GM18909 (cell line): ENCODE measurements at regions not wholly inside any gene's neighbourhood (a gene's known extent, or its start where the extent isn't known, plus 50 kb on each side); places are given as distances from the start of the nearest gene placed in this dataset.
"Not testable (repeated sequence)": the region's sequence is repeated elsewhere in the genome, so short reads cannot be mapped to it uniquely, and the experiment has no call there.

Experiments
- ATAC-seq: cut with Tn5 transposase; IDR thresholded peaks from one replicate; pipeline ENCODE4 v1.9.1; 2021; ENCODE audit warnings: mild to moderate bottlenecking; ENCODE audit not compliant: unreplicated experiment, poor library complexity

- no peak for ATAC-seq
Measured at GRCh38 chr5:145585443-145586148, 249.5 kb downstream of the PRELID2 start.

- ATAC-seq, result no peak
Measured at GRCh38 chr5:145579301-145579700, 255.8 kb downstream of the PRELID2 start.

- no peak for ATAC-seq
Measured at GRCh38 chr5:145574889-145575573, 260.1 kb downstream of the PRELID2 start.

- ATAC-seq, result no peak
Measured at GRCh38 chr5:145568581-145568980, 266.6 kb downstream of the PRELID2 start.

- ATAC-seq, result no peak
Measured at GRCh38 chr5:145562931-145563330, 272.2 kb downstream of the PRELID2 start.

- no peak for ATAC-seq
Measured at GRCh38 chr5:145558288-145558687, 276.9 kb downstream of the PRELID2 start.

GRCh38 chr5:145557345-145557744 lies 277.8 kb downstream of the PRELID2 start:
- no peak for ATAC-seq

- ATAC-seq, result no peak
Measured at GRCh38 chr5:145554399-145554798, 280.7 kb downstream of the PRELID2 start.

GRCh38 chr5:145553177-145553576 lies 282.0 kb downstream of the PRELID2 start:
- ATAC-seq, result no peak

GRCh38 chr5:145551714-145552113 lies 283.4 kb downstream of the PRELID2 start:
- ATAC-seq, result no peak

GRCh38 chr5:145548097-145548496 lies 287.0 kb downstream of the PRELID2 start:
- no peak for ATAC-seq

GRCh38 chr5:145544401-145544800 lies 290.7 kb downstream of the PRELID2 start:
- ATAC-seq, result no peak

- no peak for ATAC-seq
Measured at GRCh38 chr5:145543968-145544367, 291.2 kb downstream of the PRELID2 start.

- ATAC-seq, result no peak
Measured at GRCh38 chr5:145540375-145540774, 294.8 kb downstream of the PRELID2 start.

GRCh38 chr5:145539201-145539600 lies 295.9 kb downstream of the PRELID2 start:
- ATAC-seq, result no peak

GRCh38 chr5:145536133-145536532 lies 299.0 kb downstream of the PRELID2 start:
- no peak for ATAC-seq

- ATAC-seq, result no peak
Measured at GRCh38 chr5:145531038-145531734, 304.0 kb downstream of the PRELID2 start.

GRCh38 chr5:145521523-145521922 lies 313.6 kb downstream of the PRELID2 start:
- no peak for ATAC-seq

- no peak for ATAC-seq
Measured at GRCh38 chr5:145521066-145521465, 314.1 kb downstream of the PRELID2 start.

GRCh38 chr5:145520335-145520734 lies 314.8 kb downstream of the PRELID2 start:
- ATAC-seq, result no peak

- ATAC-seq, result not testable (repeated sequence)
Measured at GRCh38 chr5:145517588-145517987, 317.6 kb downstream of the PRELID2 start.
